ENCODE measurements at regions not wholly inside any gene's neighbourhood (a gene's known extent, or its start where the extent isn't known, plus 50 kb on each side); places are given as distances from the start of the nearest gene placed in this dataset.
"Not testable (repeated sequence)": the region's sequence is repeated elsewhere in the genome, so short reads cannot be mapped to it uniquely, and the experiment has no call there.

- Histone ChIP-seq H3K9ac (ENCODE audit: low read depth in 1 of 3, low read length in 3 of 3) (no peak overlapping the region), H3K4me3 (ENCODE audit: low read length in 3 of 3) (no peak overlapping the region), H3K36me3 (ENCODE audit: control insufficient read depth in 3 of 3, insufficient read depth in 3 of 3, low read length in 3 of 3) (no peaks in the 10 kb centered on the region), H3K4me1 (ENCODE audit: control insufficient read depth in 3 of 3, insufficient read depth in 3 of 3, low read length in 3 of 3) (no peaks in the 10 kb centered on the region), H3K27me3 (ENCODE audit: control insufficient read depth in 3 of 3, insufficient read depth in 3 of 3, low read length in 3 of 3) (no peaks in the 10 kb centered on the region), H3K27ac (ENCODE audit: low read depth, low read length) (no peak overlapping the region), H3K9me3 (ENCODE audit: control insufficient read depth in 3 of 3, low read length in 3 of 3) (no peaks in the 10 kb centered on the region)
These were observed 547.5 kb downstream of the TRAM1L1 start for GRCh38 chr4:116537828-116538227.

- not testable (repeated sequence) for H3K36me3 ChIP-seq (ENCODE audit: control insufficient read depth in 3 of 3, insufficient read depth in 3 of 3, low read length in 3 of 3); H3K27ac ChIP-seq (ENCODE audit: low read depth, low read length); H3K4me3 ChIP-seq (ENCODE audit: low read length in 3 of 3); H3K9me3 ChIP-seq (ENCODE audit: control insufficient read depth in 3 of 3, low read length in 3 of 3); H3K4me1 ChIP-seq (ENCODE audit: control insufficient read depth in 3 of 3, insufficient read depth in 3 of 3, low read length in 3 of 3); H3K9ac ChIP-seq (ENCODE audit: low read depth in 1 of 3, low read length in 3 of 3); H3K27me3 ChIP-seq (ENCODE audit: control insufficient read depth in 3 of 3, insufficient read depth in 3 of 3, low read length in 3 of 3)
These were observed 549.4 kb downstream of the TRAM1L1 start for GRCh38 chr4:116536024-116536423.

- Histone ChIP-seq H3K27me3 (ENCODE audit: control insufficient read depth in 3 of 3, insufficient read depth in 3 of 3, low read length in 3 of 3) (no peaks in the 10 kb centered on the region), H3K4me3 (ENCODE audit: low read length in 3 of 3) (no peak overlapping the region)
These were observed 553.5 kb downstream of the TRAM1L1 start for GRCh38 chr4:116531870-116532269.

GRCh38 chr4:116531026-116531425, 554.4 kb downstream of the TRAM1L1 start:
- H3K4me3 ChIP-seq (ENCODE audit: low read length in 3 of 3), result no peak overlapping the region

More at GRCh38 chr4:116531870-116532269, 553.5 kb downstream of the TRAM1L1 start:
- Histone ChIP-seq H3K36me3 (ENCODE audit: control insufficient read depth in 3 of 3, insufficient read depth in 3 of 3, low read length in 3 of 3) (no peaks in the 10 kb centered on the region), H3K27ac (ENCODE audit: low read depth, low read length) (no peak overlapping the region), H3K9ac (ENCODE audit: low read depth in 1 of 3, low read length in 3 of 3) (no peak overlapping the region), H3K4me1 (ENCODE audit: control insufficient read depth in 3 of 3, insufficient read depth in 3 of 3, low read length in 3 of 3) (no peaks in the 10 kb centered on the region), H3K9me3 (ENCODE audit: control insufficient read depth in 3 of 3, low read length in 3 of 3) (no peaks in the 10 kb centered on the region)

GRCh38 chr4:116530048-116530447, 555.3 kb downstream of the TRAM1L1 start:
- no peaks in the 10 kb centered on the region for H3K9me3 ChIP-seq (ENCODE audit: control insufficient read depth in 3 of 3, low read length in 3 of 3)

More at GRCh38 chr4:116531026-116531425, 554.4 kb downstream of the TRAM1L1 start:
- Histone ChIP-seq H3K27ac (ENCODE audit: low read depth, low read length) (no peak overlapping the region), H3K27me3 (ENCODE audit: control insufficient read depth in 3 of 3, insufficient read depth in 3 of 3, low read length in 3 of 3) (no peaks in the 10 kb centered on the region), H3K9ac (ENCODE audit: low read depth in 1 of 3, low read length in 3 of 3) (no peak overlapping the region), H3K4me1 (ENCODE audit: control insufficient read depth in 3 of 3, insufficient read depth in 3 of 3, low read length in 3 of 3) (no peaks in the 10 kb centered on the region), H3K36me3 (ENCODE audit: control insufficient read depth in 3 of 3, insufficient read depth in 3 of 3, low read length in 3 of 3) (no peaks in the 10 kb centered on the region), H3K9me3 (ENCODE audit: control insufficient read depth in 3 of 3, low read length in 3 of 3) (no peaks in the 10 kb centered on the region)

GRCh38 chr4:116529129-116529528, 556.2 kb downstream of the TRAM1L1 start:
- H3K4me3 ChIP-seq (ENCODE audit: low read length in 3 of 3), result no peak overlapping the region
- H3K27ac ChIP-seq (ENCODE audit: low read depth, low read length), result no peak overlapping the region
- H3K27me3 ChIP-seq (ENCODE audit: control insufficient read depth in 3 of 3, insufficient read depth in 3 of 3, low read length in 3 of 3), result no peaks in the 10 kb centered on the region
- no peaks in the 10 kb centered on the region for H3K36me3 ChIP-seq (ENCODE audit: control insufficient read depth in 3 of 3, insufficient read depth in 3 of 3, low read length in 3 of 3)
- no peaks in the 10 kb centered on the region for H3K4me1 ChIP-seq (ENCODE audit: control insufficient read depth in 3 of 3, insufficient read depth in 3 of 3, low read length in 3 of 3)
- H3K9me3 ChIP-seq (ENCODE audit: control insufficient read depth in 3 of 3, low read length in 3 of 3), result no peaks in the 10 kb centered on the region
- no peak overlapping the region for H3K9ac ChIP-seq (ENCODE audit: low read depth in 1 of 3, low read length in 3 of 3)

More at GRCh38 chr4:116530048-116530447, 555.3 kb downstream of the TRAM1L1 start:
- H3K27ac ChIP-seq (ENCODE audit: low read depth, low read length), result no peak overlapping the region
- H3K36me3 ChIP-seq (ENCODE audit: control insufficient read depth in 3 of 3, insufficient read depth in 3 of 3, low read length in 3 of 3), result no peaks in the 10 kb centered on the region
- H3K4me3 ChIP-seq (ENCODE audit: low read length in 3 of 3), result no peak overlapping the region
- H3K4me1 ChIP-seq (ENCODE audit: control insufficient read depth in 3 of 3, insufficient read depth in 3 of 3, low read length in 3 of 3), result no peaks in the 10 kb centered on the region
- H3K27me3 ChIP-seq (ENCODE audit: control insufficient read depth in 3 of 3, insufficient read depth in 3 of 3, low read length in 3 of 3), result no peaks in the 10 kb centered on the region
- no peak overlapping the region for H3K9ac ChIP-seq (ENCODE audit: low read depth in 1 of 3, low read length in 3 of 3)

GRCh38 chr4:116522922-116523321, 562.5 kb downstream of the TRAM1L1 start:
- Histone ChIP-seq H3K4me3 (ENCODE audit: low read length in 3 of 3) (no peak overlapping the region), H3K9me3 (ENCODE audit: control insufficient read depth in 3 of 3, low read length in 3 of 3) (no peaks in the 10 kb centered on the region), H3K27me3 (ENCODE audit: control insufficient read depth in 3 of 3, insufficient read depth in 3 of 3, low read length in 3 of 3) (no peaks in the 10 kb centered on the region), H3K36me3 (ENCODE audit: control insufficient read depth in 3 of 3, insufficient read depth in 3 of 3, low read length in 3 of 3) (no peaks in the 10 kb centered on the region), H3K4me1 (ENCODE audit: control insufficient read depth in 3 of 3, insufficient read depth in 3 of 3, low read length in 3 of 3) (no peaks in the 10 kb centered on the region), H3K9ac (ENCODE audit: low read depth in 1 of 3, low read length in 3 of 3) (no peak overlapping the region), H3K27ac (ENCODE audit: low read depth, low read length) (no peak overlapping the region)

- Histone ChIP-seq H3K36me3 (ENCODE audit: control insufficient read depth in 3 of 3, insufficient read depth in 3 of 3, low read length in 3 of 3) (no peaks in the 10 kb centered on the region), H3K9me3 (ENCODE audit: control insufficient read depth in 3 of 3, low read length in 3 of 3) (no peaks in the 10 kb centered on the region), H3K9ac (ENCODE audit: low read depth in 1 of 3, low read length in 3 of 3) (no peak overlapping the region), H3K4me3 (ENCODE audit: low read length in 3 of 3) (no peak overlapping the region), H3K4me1 (ENCODE audit: control insufficient read depth in 3 of 3, insufficient read depth in 3 of 3, low read length in 3 of 3) (no peaks in the 10 kb centered on the region), H3K27me3 (ENCODE audit: control insufficient read depth in 3 of 3, insufficient read depth in 3 of 3, low read length in 3 of 3) (no peaks in the 10 kb centered on the region), H3K27ac (ENCODE audit: low read depth, low read length) (no peak overlapping the region)
These were observed 564.5 kb downstream of the TRAM1L1 start for GRCh38 chr4:116520886-116521285.

GRCh38 chr4:116516711-116517110, 568.7 kb downstream of the TRAM1L1 start:
- H3K9me3 ChIP-seq (ENCODE audit: control insufficient read depth in 3 of 3, low read length in 3 of 3), result no peaks in the 10 kb centered on the region
- no peaks in the 10 kb centered on the region for H3K4me1 ChIP-seq (ENCODE audit: control insufficient read depth in 3 of 3, insufficient read depth in 3 of 3, low read length in 3 of 3)
- H3K4me3 ChIP-seq (ENCODE audit: low read length in 3 of 3), result no peak overlapping the region
- H3K27me3 ChIP-seq (ENCODE audit: control insufficient read depth in 3 of 3, insufficient read depth in 3 of 3, low read length in 3 of 3), result no peaks in the 10 kb centered on the region
- H3K9ac ChIP-seq (ENCODE audit: low read depth in 1 of 3, low read length in 3 of 3), result no peak overlapping the region
- no peak overlapping the region for H3K27ac ChIP-seq (ENCODE audit: low read depth, low read length)
- H3K36me3 ChIP-seq (ENCODE audit: control insufficient read depth in 3 of 3, insufficient read depth in 3 of 3, low read length in 3 of 3), result no peaks in the 10 kb centered on the region

- Histone ChIP-seq H3K4me1 (ENCODE audit: control insufficient read depth in 3 of 3, insufficient read depth in 3 of 3, low read length in 3 of 3) (no peaks in the 10 kb centered on the region), H3K9ac (ENCODE audit: low read depth in 1 of 3, low read length in 3 of 3) (no peak overlapping the region), H3K9me3 (ENCODE audit: control insufficient read depth in 3 of 3, low read length in 3 of 3) (no peaks in the 10 kb centered on the region), H3K27ac (ENCODE audit: low read depth, low read length) (no peak overlapping the region), H3K27me3 (ENCODE audit: control insufficient read depth in 3 of 3, insufficient read depth in 3 of 3, low read length in 3 of 3) (no peaks in the 10 kb centered on the region), H3K36me3 (ENCODE audit: control insufficient read depth in 3 of 3, insufficient read depth in 3 of 3, low read length in 3 of 3) (no peaks in the 10 kb centered on the region), H3K4me3 (ENCODE audit: low read length in 3 of 3) (no peak overlapping the region)
These were observed 569.4 kb downstream of the TRAM1L1 start for GRCh38 chr4:116515959-116516358.

GRCh38 chr4:116512552-116512951, 572.8 kb downstream of the TRAM1L1 start:
- Histone ChIP-seq H3K4me1 (ENCODE audit: control insufficient read depth in 3 of 3, insufficient read depth in 3 of 3, low read length in 3 of 3) (no peaks in the 10 kb centered on the region), H3K27ac (ENCODE audit: low read depth, low read length) (no peak overlapping the region), H3K9me3 (ENCODE audit: control insufficient read depth in 3 of 3, low read length in 3 of 3) (no peaks in the 10 kb centered on the region), H3K4me3 (ENCODE audit: low read length in 3 of 3) (no peak overlapping the region), H3K36me3 (ENCODE audit: control insufficient read depth in 3 of 3, insufficient read depth in 3 of 3, low read length in 3 of 3) (no peaks in the 10 kb centered on the region), H3K9ac (ENCODE audit: low read depth in 1 of 3, low read length in 3 of 3) (no peak overlapping the region), H3K27me3 (ENCODE audit: control insufficient read depth in 3 of 3, insufficient read depth in 3 of 3, low read length in 3 of 3) (no peaks in the 10 kb centered on the region)
